ENCODE measurements at regions not wholly inside any gene's neighbourhood (a gene's known extent, or its start where the extent isn't known, plus 50 kb on each side); places are given as distances from the start of the nearest gene placed in this dataset.

DNA sequence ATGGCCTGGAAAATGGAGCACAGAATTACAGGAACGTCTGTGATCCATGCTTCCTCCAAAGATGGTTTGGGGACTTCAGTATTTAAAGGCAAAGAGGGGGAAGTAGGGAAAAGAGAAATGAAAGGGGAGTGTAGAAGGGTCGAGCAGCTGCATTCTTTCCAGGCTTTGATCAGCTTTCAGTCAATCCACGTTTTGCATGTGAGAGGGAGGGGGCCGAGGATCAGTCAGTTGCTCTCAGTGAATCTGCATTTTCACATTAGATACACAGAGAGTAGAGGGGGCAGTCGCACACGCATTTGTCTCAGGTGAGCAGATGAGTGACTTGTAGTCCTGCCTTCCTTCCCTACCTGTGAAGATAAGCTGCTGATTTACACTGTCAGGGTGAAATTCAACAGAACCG is 78.8 kb downstream of the FOXF2 start:
- TF ChIP-seq LEF1 (IDR thresholded peaks at IDR 0.05; ENCODE audit: borderline replicate concordance) (no peak), FOXA1 (IDR thresholded peaks at IDR 0.05) (no peak), FOXM1 (IDR thresholded peaks at IDR 0.05; ENCODE audit: borderline replicate concordance) (no peak), SP1 (IDR thresholded peaks at IDR 0.05) (no peak), SUZ12 (IDR thresholded peaks at IDR 0.05) (no peak), ZNF384 (IDR thresholded peaks at IDR 0.05) (no peak), HDGF (IDR thresholded peaks at IDR 0.05; ENCODE audit: borderline replicate concordance) (no peak), FOXK2 (IDR thresholded peaks at IDR 0.05) (no peak), L3MBTL2 (conservative IDR thresholded peaks at IDR 0.05) (no peak), ELF4 (IDR thresholded peaks at IDR 0.05) (no peak)
